Liver (tissue), 8 donors: ENCODE measurements at regions not wholly inside any gene's neighbourhood (a gene's known extent, or its start where the extent isn't known, plus 50 kb on each side); places are given as distances from the start of the nearest gene placed in this dataset.

Experiments used
- DNase-seq: peaks from one replicate; pipeline ENCODE4 v3.0.0-alpha.2; 2017; ENCODE audit warnings: low spot score
- H3K27ac ChIP-seq, 2 donors: one replicate each; pipeline ENCODE4 v1.7.0; 2013; ENCODE audit warnings: inconsistent platforms in 2 of 2, low read length in 2 of 2, control low read depth in 1 of 2, low read depth in 1 of 2, mild to moderate bottlenecking in 1 of 2
- H3K27me3 ChIP-seq, 4 donors: one replicate each; pipeline versions ENCODE4 v1.6.1 to v1.7.0; 2013; ENCODE audit warnings: low read length in 3 of 4, inconsistent platforms in 1 of 4, mild to moderate bottlenecking in 1 of 4, moderate library complexity in 1 of 4; ENCODE audit not compliant: control insufficient read depth in 4 of 4, insufficient read depth in 4 of 4
- H3K36me3 ChIP-seq, 4 donors: one replicate each; pipeline versions ENCODE4 v1.6.1 to v1.7.0; 2013; ENCODE audit warnings: low read length in 3 of 4, mild to moderate bottlenecking in 3 of 4, low read depth in 1 of 4, moderate library complexity in 1 of 4; ENCODE audit not compliant: control insufficient read depth in 4 of 4, insufficient read depth in 3 of 4
- H3K4me1 ChIP-seq, 4 donors: one replicate each; pipeline versions ENCODE4 v1.6.1 to v1.7.0; 2013; ENCODE audit warnings: low read length in 3 of 4, mild to moderate bottlenecking in 3 of 4, moderate library complexity in 1 of 4; ENCODE audit not compliant: control insufficient read depth in 4 of 4, insufficient read depth in 4 of 4
- H3K4me3 ChIP-seq, 3 donors: one replicate each; pipeline versions ENCODE4 v1.6.1 to v1.7.0; 2013; ENCODE audit warnings: low read length in 3 of 3, control low read depth in 1 of 3, low read depth in 1 of 3, mild to moderate bottlenecking in 1 of 3
- H3K9ac ChIP-seq, 2 donors: one replicate each; pipeline ENCODE4 v1.7.0; 2013; ENCODE audit warnings: low read length in 2 of 2, mild to moderate bottlenecking in 2 of 2, moderate library complexity in 2 of 2, control low read depth in 1 of 2, low read depth in 1 of 2
- H3K9me3 ChIP-seq, 4 donors: one replicate each; pipeline versions ENCODE4 v1.6.1 to v1.7.0; 2013; ENCODE audit warnings: low read length in 3 of 4; ENCODE audit not compliant: control insufficient read depth in 4 of 4
- CTCF ChIP-seq: fragments of 150-350 bp; IDR thresholded peaks from 2 replicates; pipeline ENCODE4 v1.5.1; 2017; ENCODE audit warnings: improper control_type of control experiment, low read depth, low read length; ENCODE audit not compliant: missing input control
- EGR1 ChIP-seq, 2 donors: IDR thresholded peaks; 2 replicates each; pipeline ENCODE4 v1.6.1; 2016 to 2018; ENCODE audit warnings: antibody characterized with exemption in 2 of 2, low read depth in 2 of 2
- FOXA1 ChIP-seq: IDR thresholded peaks from 2 replicates; pipeline ENCODE4 v1.6.1; 2016; ENCODE audit warnings: antibody characterized with exemption
- GABPA ChIP-seq, 2 donors: IDR thresholded peaks in 1 of 2; conservative IDR thresholded peaks in 1 of 2; 2 replicates each; pipeline ENCODE4 v1.6.1; 2016; ENCODE audit warnings: antibody characterized with exemption in 2 of 2, mild to moderate bottlenecking in 1 of 2, moderate library complexity in 1 of 2
- HNF4A ChIP-seq, 2 donors: conservative IDR thresholded peaks; 2 replicates each; pipeline ENCODE4 v1.6.1; 2016; ENCODE audit warnings: antibody characterized with exemption in 2 of 2, mild to moderate bottlenecking in 2 of 2
- JUND ChIP-seq, 2 donors: IDR thresholded peaks; 2 replicates each; pipeline ENCODE4 v1.6.1; 2016; ENCODE audit warnings: antibody characterized with exemption in 2 of 2
- MAX ChIP-seq: IDR thresholded peaks from 2 replicates; pipeline ENCODE4 v1.6.1; 2016; ENCODE audit warnings: antibody characterized with exemption
- NR2F2 ChIP-seq: IDR thresholded peaks from 2 replicates; pipeline ENCODE4 v1.6.1; 2016; ENCODE audit warnings: antibody characterized with exemption
- RAD21 ChIP-seq, 2 donors: IDR thresholded peaks; 2 replicates each; pipeline ENCODE4 v1.6.1; 2016; ENCODE audit warnings: antibody characterized with exemption in 2 of 2, mild to moderate bottlenecking in 2 of 2
- REST ChIP-seq: IDR thresholded peaks from 2 replicates; pipeline ENCODE4 v1.6.1; 2016; ENCODE audit warnings: antibody characterized with exemption, mild to moderate bottlenecking
- SP1 ChIP-seq: IDR thresholded peaks from 2 replicates; pipeline ENCODE4 v1.6.1; 2018; ENCODE audit warnings: antibody characterized with exemption, mild to moderate bottlenecking
- TAF1 ChIP-seq: conservative IDR thresholded peaks from 2 replicates; pipeline ENCODE4 v1.6.1; 2016; ENCODE audit warnings: antibody characterized with exemption, mild to moderate bottlenecking
- ZBTB33 ChIP-seq: IDR thresholded peaks from 2 replicates; pipeline ENCODE4 v1.6.1; 2016; ENCODE audit warnings: antibody characterized with exemption
- WGBS: extraction: QIAGEN DNeasy Blood & Tissue Kit; methylation state at CpG from one replicate; pipeline ENCODE4 v1.1.7; 2013; 5-methylcytosine and 5-hydroxymethylcytosine counted together
- donor health status: healthy.
- donor health status: healthy.
- donor health status: healthy.
- donor health status: healthy.
- donor health status: healthy.

GRCh38 chr19:28715157-28715556 is 497.8 kb downstream of the UQCRFS1 start (continued):
- TF ChIP-seq CTCF (no peak), ZBTB33 (no peak), HNF4A (conservative IDR thresholded peaks at IDR 0.05) (no peak), SP1 (no peak), GABPA (IDR thresholded peaks at IDR 0.05 in 1 of 2, conservative IDR thresholded peaks at IDR 0.05 in 1 of 2) (no peak)

GRCh38 chr19:28711411-28711810 is 501.5 kb downstream of the UQCRFS1 start:
- WGBS = 73% methylated on average over 3 of the region's 3 CpGs
- H3K9me3 ChIP-seq = no peaks in the 10 kb centered on the region
- H3K4me1 ChIP-seq = no peaks in the 10 kb centered on the region
- no peaks in the 10 kb centered on the region for H3K36me3 ChIP-seq
- H3K9ac ChIP-seq = no peak overlapping the region
- TF ChIP-seq ZBTB33 (no peak), REST (no peak), FOXA1 (no peak), EGR1 (IDR thresholded peaks at IDR 0.05; ENCODE audit: low read depth in 2 of 2) (no peak), NR2F2 (no peak), RAD21 (IDR thresholded peaks at IDR 0.05) (no peak), MAX (no peak), TAF1 (no peak), CTCF (no peak), JUND (IDR thresholded peaks at IDR 0.05) (no peak), SP1 (no peak), GABPA (IDR thresholded peaks at IDR 0.05 in 1 of 2, conservative IDR thresholded peaks at IDR 0.05 in 1 of 2) (no peak)
- DNase-seq = no peak
- H3K27me3 ChIP-seq = peaks cover 0 to 3% (median 0%) of the 10 kb centered on the region in 4 donors
- H3K4me3 ChIP-seq = no peak overlapping the region
- no peak overlapping the region for H3K27ac ChIP-seq
